Esophagus muscularis mucosa (tissue), 4 donors: ENCODE measurements at regions not wholly inside any gene's neighbourhood (a gene's known extent, or its start where the extent isn't known, plus 50 kb on each side); places are given as distances from the start of the nearest gene placed in this dataset.
"Not testable (repeated sequence)": the region's sequence is repeated elsewhere in the genome, so short reads cannot be mapped to it uniquely, and the experiment has no call there.

Experiments
- DNase-seq: peaks from one replicate; pipeline ENCODE4 v3.0.0-alpha.2; 2017; ENCODE audit errors: extremely low spot score
- H3K27ac ChIP-seq, 4 donors: fragments of 200-600 bp; sonication (generic); replicated peaks in 1 of 4; 1 replicate in 3 of 4; 2 replicates in 1 of 4; pipeline ENCODE4 v1.5.1; 2016 to 2019; ENCODE audit warnings: mild to moderate bottlenecking in 1 of 4
- H3K27me3 ChIP-seq, 4 donors: fragments of 200-600 bp; sonication (generic); one replicate each; pipeline versions ENCODE4 v1.5.1 to v1.6.0; 2016 to 2019
- H3K36me3 ChIP-seq, 4 donors: fragments of 200-600 bp; sonication (generic); one replicate each; pipeline ENCODE4 v1.5.1; 2016 to 2019
- H3K4me1 ChIP-seq, 4 donors: fragments of 200-600 bp; sonication (generic); one replicate each; pipeline ENCODE4 v1.5.1; 2016 to 2019
- H3K4me3 ChIP-seq, 4 donors: fragments of 200-600 bp; sonication (generic); 1 replicate in 2 of 4; 2 replicates in 2 of 4; pipeline ENCODE4 v1.5.1; 2016 to 2019; ENCODE audit warnings: mild to moderate bottlenecking in 4 of 4, moderate library complexity in 1 of 4
- H3K9me3 ChIP-seq, 4 donors: fragments of 200-600 bp; sonication (generic); 1 replicate in 3 of 4; 2 replicates in 1 of 4; pipeline ENCODE4 v1.5.1; 2016 to 2019
- CTCF ChIP-seq, 3 experiments: fragments of 200-600 bp in 2 of 3; fragments of 450-650 bp in 1 of 3; sonication (generic) in 2 of 3; IDR thresholded peaks; one replicate each; pipeline ENCODE4 v1.5.1; 2017 to 2019; ENCODE audit warnings: antibody characterized with exemption in 3 of 3, mild to moderate bottlenecking in 2 of 3, moderate library complexity in 1 of 3
- EP300 ChIP-seq: sonication (generic); formaldehyde crosslinking; IDR thresholded peaks from one replicate; pipeline ENCODE4 v1.6.1; 2017; ENCODE audit warnings: antibody characterized with exemption
- POLR2A ChIP-seq: fragments of 450-650 bp; IDR thresholded peaks from one replicate; pipeline ENCODE4 v1.6.1; 2017; ENCODE audit warnings: antibody characterized with exemption, moderate library complexity, mild to moderate bottlenecking, low read depth
- POLR2AphosphoS5 ChIP-seq, 2 donors: sonication (generic); formaldehyde crosslinking; IDR thresholded peaks; one replicate each; pipeline ENCODE4 v1.6.1; 2017; ENCODE audit warnings: antibody characterized with exemption in 2 of 2
- WGBS: methylation state at CpG from one replicate; pipeline ENCODE4 v1.1.5; 2018; 5-methylcytosine and 5-hydroxymethylcytosine counted together
- intact Hi-C: fragments of 100-400 bp; cut with DNase I; formaldehyde crosslinking; loops from one replicate; pipeline ENCODE4 v1.15.1; 2023

- Histone ChIP-seq H3K4me3 (no peak overlapping the region), H3K36me3 (no peaks in the 10 kb centered on the region), H3K27ac (no peak overlapping the region), H3K4me1 (no peaks in the 10 kb centered on the region), H3K27me3 (no peaks in the 10 kb centered on the region), H3K9me3 (peaks cover 0 to 2% (median 0%) of the 10 kb centered on the region in 4 donors)
- TF ChIP-seq EP300 = no peak
- TF ChIP-seq POLR2AphosphoS5 (IDR thresholded peaks at IDR 0.05) = no peak
- TF ChIP-seq POLR2A = no peak
- TF ChIP-seq CTCF (IDR thresholded peaks at IDR 0.05) = no peak
- DNase-seq = no peak
- intact Hi-C loops = no loop called here
- WGBS = 37% methylated on average over 2 of the region's 2 CpGs
Observed at GRCh38 chr1:66464802-66465201, 69.2 kb upstream of the SGIP1 start.

- 62% methylated on average over 2 of the region's 2 CpGs for WGBS
- intact Hi-C loops, H3K4me3 ChIP-seq, H3K27me3 ChIP-seq, DNase-seq, H3K9me3 ChIP-seq, H3K4me1 ChIP-seq, H3K27ac ChIP-seq, H3K36me3 ChIP-seq: not testable (repeated sequence)
Observed at GRCh38 chr1:66466695-66467094, 67.3 kb upstream of the SGIP1 start.

DNA sequence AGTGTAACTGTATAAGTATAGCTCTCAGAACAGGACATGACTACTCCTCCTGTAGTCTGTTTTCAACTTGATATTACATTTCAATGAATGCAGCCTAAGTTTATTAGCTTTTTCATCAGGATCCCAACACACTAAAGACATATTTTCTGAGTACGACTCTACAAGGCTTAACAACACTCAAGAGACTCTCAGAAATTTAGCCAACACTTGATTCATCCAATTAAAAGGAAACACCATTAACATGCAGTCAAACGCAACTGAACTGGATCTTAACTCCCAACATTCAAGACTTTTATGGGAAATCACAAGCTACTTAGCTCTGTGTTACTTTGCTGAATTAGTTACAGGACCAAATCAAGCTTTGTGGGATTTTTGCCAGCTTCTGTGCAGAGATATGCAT, 65.2 kb upstream of the SGIP1 start:
- H3K9me3 ChIP-seq = no peaks in the 10 kb centered on the region
- WGBS = 74% methylated on average over 2 of the region's 2 CpGs

GRCh38 chr1:66475940-66476339, 58.0 kb upstream of the SGIP1 start:
- Histone ChIP-seq H3K27me3 (no peaks in the 10 kb centered on the region), H3K27ac (no peak overlapping the region), H3K36me3 (no peaks in the 10 kb centered on the region), H3K4me3 (no peak overlapping the region), H3K9me3 (no peaks in the 10 kb centered on the region), H3K4me1 (no peaks in the 10 kb centered on the region)
- no peak for DNase-seq
- TF ChIP-seq EP300 (no peak), POLR2AphosphoS5 (IDR thresholded peaks at IDR 0.05) (no peak), POLR2A (no peak), CTCF (IDR thresholded peaks at IDR 0.05) (no peak)
- 86% methylated on average over 2 of the region's 2 CpGs for WGBS
- intact Hi-C loops = no loop called here

More for the DNA sequence above, 65.2 kb upstream of the SGIP1 start:
- H3K27me3 ChIP-seq = no peaks in the 10 kb centered on the region
- no peak for DNase-seq
- no peaks in the 10 kb centered on the region for H3K4me1 ChIP-seq
- no peaks in the 10 kb centered on the region for H3K36me3 ChIP-seq
- intact Hi-C loops = no loop called here
- TF ChIP-seq POLR2AphosphoS5 (IDR thresholded peaks at IDR 0.05) (no peak), EP300 (no peak), POLR2A (no peak), CTCF (IDR thresholded peaks at IDR 0.05) (no peak)
- no peak overlapping the region for H3K4me3 ChIP-seq
- no peak overlapping the region for H3K27ac ChIP-seq

- intact Hi-C loops = no loop called here
- TF ChIP-seq CTCF (IDR thresholded peaks at IDR 0.05) = no peak
- TF ChIP-seq POLR2AphosphoS5 (IDR thresholded peaks at IDR 0.05) = no peak
- no peak for TF ChIP-seq EP300
- no peak for TF ChIP-seq POLR2A
- no peaks in the 10 kb centered on the region for H3K27me3 ChIP-seq
- no peak for DNase-seq
- no peaks in the 10 kb centered on the region for H3K9me3 ChIP-seq
- H3K27ac ChIP-seq = no peak overlapping the region
- 97% methylated on average over 1 of the region's 1 CpG for WGBS
- H3K4me3 ChIP-seq = no peak overlapping the region
- no peaks in the 10 kb centered on the region for H3K36me3 ChIP-seq
- H3K4me1 ChIP-seq = no peaks in the 10 kb centered on the region
Observed at GRCh38 chr1:66476774-66477173, 57.2 kb upstream of the SGIP1 start.
